ENCODE measurements at regions not wholly inside any gene's neighbourhood (a gene's known extent, or its start where the extent isn't known, plus 50 kb on each side); places are given as distances from the start of the nearest gene placed in this dataset.

DNA sequence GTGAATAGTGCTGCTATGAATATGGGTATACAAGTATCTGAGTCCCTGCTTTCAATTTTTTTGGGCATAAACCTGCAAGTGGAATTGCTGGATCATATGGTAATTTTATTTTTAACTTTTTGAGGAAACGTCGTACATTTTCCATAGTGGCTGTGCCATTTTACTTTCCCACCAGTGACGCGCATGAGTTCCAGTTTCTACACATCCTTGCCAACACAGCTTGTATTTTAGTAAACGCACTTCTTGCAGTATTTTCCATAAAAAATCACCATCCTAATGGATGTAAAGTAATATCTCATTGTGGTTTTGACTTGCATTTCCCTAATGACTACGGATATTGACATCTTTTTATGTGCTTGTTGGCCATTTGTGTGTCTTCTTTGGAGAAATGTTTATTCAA is 105.0 kb downstream of the NFKBIZ start:
- no peak for TF ChIP-seq CTCF (IDR thresholded peaks at IDR 0.05)
- TF ChIP-seq POLR2A (IDR thresholded peaks at IDR 0.05), result no peak
- no peak for TF ChIP-seq POLR2AphosphoS5 (IDR thresholded peaks at IDR 0.05)
